ENCODE measurements at regions not wholly inside any gene's neighbourhood (a gene's known extent, or its start where the extent isn't known, plus 50 kb on each side); places are given as distances from the start of the nearest gene placed in this dataset.

DNA sequence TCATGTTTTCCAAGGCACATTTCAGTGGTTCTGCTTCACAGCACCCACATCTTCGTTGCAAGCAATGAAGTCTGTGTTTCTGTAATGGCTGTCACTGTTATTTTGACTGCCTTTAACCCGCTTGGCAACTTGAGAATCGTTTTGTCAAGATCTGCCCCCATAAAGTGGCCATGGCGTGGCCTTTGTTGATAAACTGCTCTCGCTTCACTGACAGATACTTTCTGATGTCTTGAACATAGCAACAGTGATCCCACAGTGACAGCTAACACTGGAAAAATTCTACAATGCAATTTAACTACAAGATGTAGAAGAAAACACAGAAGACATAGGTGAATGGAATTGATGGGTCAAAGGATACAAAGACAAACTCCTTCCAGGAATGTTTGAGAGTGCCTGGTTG, 184.2 kb downstream of the KLHL28 start:
- TF ChIP-seq, protein P1, sequence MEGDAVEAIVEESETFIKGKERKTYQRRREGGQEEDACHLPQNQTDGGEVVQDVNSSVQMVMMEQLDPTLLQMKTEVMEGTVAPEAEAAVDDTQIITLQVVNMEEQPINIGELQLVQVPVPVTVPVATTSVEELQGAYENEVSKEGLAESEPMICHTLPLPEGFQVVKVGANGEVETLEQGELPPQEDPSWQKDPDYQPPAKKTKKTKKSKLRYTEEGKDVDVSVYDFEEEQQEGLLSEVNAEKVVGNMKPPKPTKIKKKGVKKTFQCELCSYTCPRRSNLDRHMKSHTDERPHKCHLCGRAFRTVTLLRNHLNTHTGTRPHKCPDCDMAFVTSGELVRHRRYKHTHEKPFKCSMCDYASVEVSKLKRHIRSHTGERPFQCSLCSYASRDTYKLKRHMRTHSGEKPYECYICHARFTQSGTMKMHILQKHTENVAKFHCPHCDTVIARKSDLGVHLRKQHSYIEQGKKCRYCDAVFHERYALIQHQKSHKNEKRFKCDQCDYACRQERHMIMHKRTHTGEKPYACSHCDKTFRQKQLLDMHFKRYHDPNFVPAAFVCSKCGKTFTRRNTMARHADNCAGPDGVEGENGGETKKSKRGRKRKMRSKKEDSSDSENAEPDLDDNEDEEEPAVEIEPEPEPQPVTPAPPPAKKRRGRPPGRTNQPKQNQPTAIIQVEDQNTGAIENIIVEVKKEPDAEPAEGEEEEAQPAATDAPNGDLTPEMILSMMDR (IDR thresholded peaks at IDR 0.05; ENCODE audit: insufficient read depth, low read depth, low read length, missing control alignments) = no peak
- DNase-seq (ENCODE audit: low read depth) = no peak
- no peak overlapping the region for H3K4me3 ChIP-seq (ENCODE audit: low read depth, low read length)

DNA sequence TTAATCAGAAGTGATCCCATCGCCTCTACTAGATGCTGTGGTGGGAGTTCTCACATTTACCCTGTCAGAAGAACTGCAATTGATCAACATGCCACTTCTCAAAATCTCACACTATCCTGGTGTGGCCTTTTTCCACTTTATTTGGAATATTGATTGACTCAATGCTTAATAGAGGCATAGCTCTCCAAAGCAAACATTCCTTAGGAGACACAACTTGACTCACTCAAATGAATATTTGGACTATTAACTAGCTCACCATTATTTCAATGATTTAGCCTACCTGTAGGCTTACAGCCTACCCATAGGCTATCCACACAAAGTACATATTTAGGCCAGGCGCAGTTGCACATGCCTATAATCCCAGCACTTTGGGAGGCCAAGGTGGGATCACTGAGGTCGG, 186.5 kb downstream of the KLHL28 start:
- TF ChIP-seq, protein P1 (IDR thresholded peaks at IDR 0.05; ENCODE audit: insufficient read depth, low read depth, low read length, missing control alignments) = no peak
- no peak for DNase-seq (ENCODE audit: low read depth)

DNA sequence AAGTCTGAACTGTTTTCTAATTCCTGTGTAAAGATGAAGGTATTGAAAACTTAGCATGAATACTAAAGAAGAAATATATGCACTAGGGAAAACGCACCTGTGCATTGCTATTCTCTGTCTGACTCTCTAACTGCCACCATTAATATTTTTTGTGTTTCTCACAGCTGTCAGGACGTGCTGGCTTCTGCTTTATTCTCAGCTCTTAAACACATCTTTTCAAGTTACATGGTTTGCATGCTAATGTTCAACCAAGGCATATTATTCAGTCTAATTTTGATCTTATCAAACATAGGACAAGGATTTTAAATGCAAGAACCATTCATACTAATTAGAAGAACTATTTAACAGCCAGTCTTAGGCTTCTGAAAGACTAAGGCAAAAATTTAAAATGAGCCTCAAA, 187.4 kb downstream of the KLHL28 start:
- H3K4me3 ChIP-seq (ENCODE audit: low read depth, low read length) = no peak overlapping the region
- TF ChIP-seq, protein P1 (IDR thresholded peaks at IDR 0.05; ENCODE audit: insufficient read depth, low read depth, low read length, missing control alignments) = no peak
- no peak for DNase-seq (ENCODE audit: low read depth)

More for the DNA sequence above, 186.5 kb downstream of the KLHL28 start:
- H3K4me3 ChIP-seq (ENCODE audit: low read depth, low read length) = no peak overlapping the region

DNA sequence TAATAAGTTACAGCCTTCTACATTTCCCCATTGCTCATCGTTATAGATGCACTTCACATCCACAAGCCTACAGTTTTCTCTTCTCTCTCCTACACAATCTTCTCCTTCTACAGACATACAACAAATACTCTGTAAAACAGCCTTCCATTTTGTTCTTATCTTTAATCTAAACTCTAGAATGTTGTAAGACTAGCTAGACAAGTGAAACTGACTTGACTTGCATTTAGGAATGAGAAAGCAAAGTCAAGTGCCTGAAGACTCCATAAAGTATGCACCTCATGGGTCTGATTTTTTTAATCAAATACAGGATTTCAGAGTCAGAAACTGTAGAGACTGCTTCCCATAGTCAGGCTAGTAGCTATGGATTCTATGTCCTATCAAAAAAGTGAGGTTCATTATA, 190.3 kb downstream of the KLHL28 start:
- TF ChIP-seq, protein P1 (IDR thresholded peaks at IDR 0.05; ENCODE audit: insufficient read depth, low read depth, low read length, missing control alignments) = no peak
- DNase-seq (ENCODE audit: low read depth) = no peak
- no peak overlapping the region for H3K4me3 ChIP-seq (ENCODE audit: low read depth, low read length)

DNA sequence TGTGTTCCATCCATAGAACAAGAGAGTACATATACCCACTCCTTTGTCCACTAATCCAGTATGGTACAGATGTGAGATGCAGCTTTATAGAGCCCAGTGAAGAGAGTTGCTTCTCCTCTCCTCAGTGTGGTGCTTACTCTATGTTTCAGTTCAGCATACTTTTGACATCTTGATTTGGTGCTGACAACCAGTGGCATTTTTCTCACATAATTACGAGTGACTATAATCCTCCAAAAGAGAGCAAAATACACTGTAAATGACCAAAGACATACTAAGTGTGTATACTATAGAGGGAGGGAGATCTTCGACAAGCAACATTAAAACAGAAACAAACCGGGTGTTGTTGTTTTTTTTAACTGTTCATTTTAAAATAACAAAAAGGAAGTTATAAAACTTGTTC, 191.5 kb downstream of the KLHL28 start:
- TF ChIP-seq, protein P1 (IDR thresholded peaks at IDR 0.05; ENCODE audit: insufficient read depth, low read depth, low read length, missing control alignments) = no peak

DNA sequence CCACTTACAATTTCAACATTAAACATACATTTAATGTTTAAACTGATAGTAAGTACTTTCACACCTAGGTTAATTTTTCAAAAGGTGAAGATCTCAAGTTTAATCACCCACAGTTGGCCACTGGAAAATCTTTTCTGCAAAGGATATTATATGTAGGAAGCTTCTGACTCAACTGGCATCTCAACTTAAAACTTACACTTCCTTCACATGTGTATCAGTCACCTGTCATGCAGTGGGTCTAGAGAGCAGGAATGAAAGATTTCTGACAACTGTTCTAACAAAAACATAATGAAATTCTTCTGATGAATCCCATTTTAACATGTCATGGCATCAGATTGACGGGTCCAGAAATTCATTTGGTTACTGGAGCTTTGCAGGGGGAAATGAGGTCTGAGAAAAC, 192.8 kb downstream of the KLHL28 start:
- TF ChIP-seq, protein P1 (IDR thresholded peaks at IDR 0.05; ENCODE audit: insufficient read depth, low read depth, low read length, missing control alignments) = no peak
- no peak overlapping the region for H3K4me3 ChIP-seq (ENCODE audit: low read depth, low read length)
- no peak for DNase-seq (ENCODE audit: low read depth)

More for the DNA sequence above, 191.5 kb downstream of the KLHL28 start:
- no peak for DNase-seq (ENCODE audit: low read depth)
- H3K4me3 ChIP-seq (ENCODE audit: low read depth, low read length) = no peak overlapping the region

DNA sequence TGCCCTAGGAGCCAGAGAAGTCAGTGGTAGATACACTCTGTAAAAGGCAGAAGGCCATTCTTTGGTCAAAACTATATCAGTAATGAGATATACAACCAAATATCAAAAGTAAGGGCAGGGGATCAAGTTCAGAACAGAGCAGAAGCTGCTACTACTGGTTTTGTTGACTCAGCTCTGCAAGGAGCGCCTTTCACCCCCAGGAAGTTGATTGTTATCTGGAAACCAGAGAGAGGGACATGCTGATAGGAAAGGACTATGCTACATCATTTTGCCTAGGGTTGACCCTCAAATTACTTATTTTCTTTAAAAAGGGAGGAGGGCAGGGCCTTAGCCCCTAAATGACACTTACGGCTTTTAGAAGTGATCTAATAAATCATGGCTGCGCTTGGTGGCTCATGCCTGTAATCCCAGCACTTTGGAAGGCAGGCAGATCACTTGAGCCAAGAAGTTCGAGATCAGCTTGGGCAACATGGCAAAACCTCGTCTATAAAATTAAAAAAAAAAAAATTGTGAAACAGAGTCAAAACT, 194.0 kb downstream of the KLHL28 start:
- TF ChIP-seq, protein P1 (IDR thresholded peaks at IDR 0.05; ENCODE audit: insufficient read depth, low read depth, low read length, missing control alignments) = no peak
- no peak overlapping the region for H3K4me3 ChIP-seq (ENCODE audit: low read depth, low read length)
- DNase-seq (ENCODE audit: low read depth) = no peak
